ENCODE measurements at regions not wholly inside any gene's neighbourhood (a gene's known extent, or its start where the extent isn't known, plus 50 kb on each side); places are given as distances from the start of the nearest gene placed in this dataset.
A peak's percentile ranks its signal among the peaks of the same experiment; 100 is the strongest.

GRCh38 chr6:159118924-159119323 is 50.3 kb upstream of the FNDC1 start:
- no peak overlapping the region for H3K27ac ChIP-seq (ENCODE audit: low read depth in 1 of 2, low read length in 2 of 2)

GRCh38 chr6:159117563-159117962 is 51.6 kb upstream of the FNDC1 start:
- no peak overlapping the region for H3K27ac ChIP-seq (ENCODE audit: low read depth in 1 of 2, low read length in 2 of 2)
- intact Hi-C loops (cut with DNase I): no loop called here
- no peak for DNase-seq
- 87% methylated on average over 5 of the region's 5 CpGs for WGBS, 2 donors
- peak; percentile 19 for ATAC-seq (ENCODE audit: low FRiP score)
- no peaks in the 10 kb centered on the region for H3K27me3 ChIP-seq (ENCODE audit: control insufficient read depth in 1 of 2, insufficient read depth in 2 of 2, low read length in 1 of 2)
- H3K36me3 ChIP-seq (ENCODE audit: control insufficient read depth in 1 of 2, insufficient read depth in 2 of 2, low read length in 1 of 2): no peaks in the 10 kb centered on the region
- H3K4me1 ChIP-seq (ENCODE audit: control insufficient read depth in 1 of 2, insufficient read depth in 2 of 2, low read length in 2 of 2): no peaks in the 10 kb centered on the region
- no peak overlapping the region for H3K4me3 ChIP-seq (ENCODE audit: low read length in 2 of 2)
- no peaks in the 10 kb centered on the region for H3K9me3 ChIP-seq (ENCODE audit: control insufficient read depth, low read length)

More at GRCh38 chr6:159118924-159119323, 50.3 kb upstream of the FNDC1 start:
- no peaks in the 10 kb centered on the region for H3K9me3 ChIP-seq (ENCODE audit: control insufficient read depth, low read length)
- no peak overlapping the region for H3K4me3 ChIP-seq (ENCODE audit: low read length in 2 of 2)
- WGBS, 2 donors: 64 to 72% methylated on average over 2 of the region's 2 CpGs
- intact Hi-C loops (cut with DNase I): no loop called here
- no peaks in the 10 kb centered on the region for H3K4me1 ChIP-seq (ENCODE audit: control insufficient read depth in 1 of 2, insufficient read depth in 2 of 2, low read length in 2 of 2)
- H3K36me3 ChIP-seq (ENCODE audit: control insufficient read depth in 1 of 2, insufficient read depth in 2 of 2, low read length in 1 of 2): no peaks in the 10 kb centered on the region
- DNase-seq (no peak), ATAC-seq (ENCODE audit: low FRiP score) (no peak)
- no peaks in the 10 kb centered on the region for H3K27me3 ChIP-seq (ENCODE audit: control insufficient read depth in 1 of 2, insufficient read depth in 2 of 2, low read length in 1 of 2)

GRCh38 chr6:159117046-159117445 is 52.2 kb upstream of the FNDC1 start:
- DNase-seq (no peak), ATAC-seq (ENCODE audit: low FRiP score) (no peak)
- WGBS, 2 donors: 72 to 76% methylated on average over 3 of the region's 3 CpGs
- Histone ChIP-seq H3K4me3 (ENCODE audit: low read length in 2 of 2) (no peak overlapping the region), H3K27me3 (ENCODE audit: control insufficient read depth in 1 of 2, insufficient read depth in 2 of 2, low read length in 1 of 2) (no peaks in the 10 kb centered on the region), H3K36me3 (ENCODE audit: control insufficient read depth in 1 of 2, insufficient read depth in 2 of 2, low read length in 1 of 2) (no peaks in the 10 kb centered on the region), H3K27ac (ENCODE audit: low read depth in 1 of 2, low read length in 2 of 2) (no peak overlapping the region), H3K9me3 (ENCODE audit: control insufficient read depth, low read length) (no peaks in the 10 kb centered on the region), H3K4me1 (ENCODE audit: control insufficient read depth in 1 of 2, insufficient read depth in 2 of 2, low read length in 2 of 2) (no peaks in the 10 kb centered on the region)
- intact Hi-C loops (cut with DNase I): no loop called here

GRCh38 chr6:159116343-159116742 is 52.9 kb upstream of the FNDC1 start:
- intact Hi-C loops (cut with DNase I): no loop called here
- H3K9me3 ChIP-seq (ENCODE audit: control insufficient read depth, low read length): no peaks in the 10 kb centered on the region
- no peaks in the 10 kb centered on the region for H3K27me3 ChIP-seq (ENCODE audit: control insufficient read depth in 1 of 2, insufficient read depth in 2 of 2, low read length in 1 of 2)
- ATAC-seq (ENCODE audit: low FRiP score) (no peak), DNase-seq (peak in 1 of 2 donors; percentile 73)
- no peak overlapping the region for H3K27ac ChIP-seq (ENCODE audit: low read depth in 1 of 2, low read length in 2 of 2)
- WGBS, 2 donors: 87 to 92% methylated on average over 5 of the region's 5 CpGs
- H3K36me3 ChIP-seq (ENCODE audit: control insufficient read depth in 1 of 2, insufficient read depth in 2 of 2, low read length in 1 of 2): no peaks in the 10 kb centered on the region
- no peak overlapping the region for H3K4me3 ChIP-seq (ENCODE audit: low read length in 2 of 2)
- no peaks in the 10 kb centered on the region for H3K4me1 ChIP-seq (ENCODE audit: control insufficient read depth in 1 of 2, insufficient read depth in 2 of 2, low read length in 2 of 2)

- DNase-seq (no peak), ATAC-seq (ENCODE audit: low FRiP score) (no peak)
- Histone ChIP-seq H3K9me3 (ENCODE audit: control insufficient read depth, low read length) (no peaks in the 10 kb centered on the region), H3K27me3 (ENCODE audit: control insufficient read depth in 1 of 2, insufficient read depth in 2 of 2, low read length in 1 of 2) (no peaks in the 10 kb centered on the region), H3K4me1 (ENCODE audit: control insufficient read depth in 1 of 2, insufficient read depth in 2 of 2, low read length in 2 of 2) (no peaks in the 10 kb centered on the region), H3K27ac (ENCODE audit: low read depth in 1 of 2, low read length in 2 of 2) (no peak overlapping the region), H3K36me3 (ENCODE audit: control insufficient read depth in 1 of 2, insufficient read depth in 2 of 2, low read length in 1 of 2) (no peaks in the 10 kb centered on the region), H3K4me3 (ENCODE audit: low read length in 2 of 2) (no peak overlapping the region)
- intact Hi-C loops (cut with DNase I): no loop called here
- 39 to 45% methylated on average over 3 of the region's 3 CpGs for WGBS, 2 donors
Observed at GRCh38 chr6:159114569-159114968, 54.6 kb upstream of the FNDC1 start.

- no peaks in the 10 kb centered on the region for H3K36me3 ChIP-seq (ENCODE audit: control insufficient read depth in 1 of 2, insufficient read depth in 2 of 2, low read length in 1 of 2)
- H3K4me1 ChIP-seq (ENCODE audit: control insufficient read depth in 1 of 2, insufficient read depth in 2 of 2, low read length in 2 of 2): no peaks in the 10 kb centered on the region
- H3K27me3 ChIP-seq (ENCODE audit: control insufficient read depth in 1 of 2, insufficient read depth in 2 of 2, low read length in 1 of 2): no peaks in the 10 kb centered on the region
- H3K9me3 ChIP-seq (ENCODE audit: control insufficient read depth, low read length): no peaks in the 10 kb centered on the region
- DNase-seq (no peak), ATAC-seq (ENCODE audit: low FRiP score) (no peak)
- no peak overlapping the region for H3K27ac ChIP-seq (ENCODE audit: low read depth in 1 of 2, low read length in 2 of 2)
- intact Hi-C loops (cut with DNase I): no loop called here
- no peak overlapping the region for H3K4me3 ChIP-seq (ENCODE audit: low read length in 2 of 2)
- 95 to 96% methylated on average over 10 of the region's 10 CpGs for WGBS, 2 donors
Observed at GRCh38 chr6:159113223-159113622, 56.0 kb upstream of the FNDC1 start.

GRCh38 chr6:159112714-159113113 is 56.5 kb upstream of the FNDC1 start:
- Histone ChIP-seq H3K4me1 (ENCODE audit: control insufficient read depth in 1 of 2, insufficient read depth in 2 of 2, low read length in 2 of 2) (no peaks in the 10 kb centered on the region), H3K36me3 (ENCODE audit: control insufficient read depth in 1 of 2, insufficient read depth in 2 of 2, low read length in 1 of 2) (no peaks in the 10 kb centered on the region), H3K4me3 (ENCODE audit: low read length in 2 of 2) (no peak overlapping the region), H3K9me3 (ENCODE audit: control insufficient read depth, low read length) (no peaks in the 10 kb centered on the region), H3K27me3 (ENCODE audit: control insufficient read depth in 1 of 2, insufficient read depth in 2 of 2, low read length in 1 of 2) (no peaks in the 10 kb centered on the region), H3K27ac (ENCODE audit: low read depth in 1 of 2, low read length in 2 of 2) (no peak overlapping the region)
- WGBS, 2 donors: 90% methylated on average over 9 of the region's 9 CpGs
- intact Hi-C loops (cut with DNase I): no loop called here
- ATAC-seq (ENCODE audit: low FRiP score) (no peak), DNase-seq (no peak)

GRCh38 chr6:159110748-159111147 is 58.5 kb upstream of the FNDC1 start:
- Histone ChIP-seq H3K36me3 (ENCODE audit: control insufficient read depth in 1 of 2, insufficient read depth in 2 of 2, low read length in 1 of 2) (no peaks in the 10 kb centered on the region), H3K4me3 (ENCODE audit: low read length in 2 of 2) (no peak overlapping the region), H3K4me1 (ENCODE audit: control insufficient read depth in 1 of 2, insufficient read depth in 2 of 2, low read length in 2 of 2) (no peaks in the 10 kb centered on the region), H3K27ac (ENCODE audit: low read depth in 1 of 2, low read length in 2 of 2) (no peak overlapping the region), H3K9me3 (ENCODE audit: control insufficient read depth, low read length) (no peaks in the 10 kb centered on the region), H3K27me3 (ENCODE audit: control insufficient read depth in 1 of 2, insufficient read depth in 2 of 2, low read length in 1 of 2) (no peaks in the 10 kb centered on the region)
- intact Hi-C loops (cut with DNase I): no loop called here
- ATAC-seq (ENCODE audit: low FRiP score) (no peak), DNase-seq (no peak)

- DNase-seq (no peak), ATAC-seq (ENCODE audit: low FRiP score) (no peak)
- no peaks in the 10 kb centered on the region for H3K9me3 ChIP-seq (ENCODE audit: control insufficient read depth, low read length)
- intact Hi-C loops (cut with DNase I): no loop called here
- no peak overlapping the region for H3K4me3 ChIP-seq (ENCODE audit: low read length in 2 of 2)
- H3K36me3 ChIP-seq (ENCODE audit: control insufficient read depth in 1 of 2, insufficient read depth in 2 of 2, low read length in 1 of 2): no peaks in the 10 kb centered on the region
- H3K27me3 ChIP-seq (ENCODE audit: control insufficient read depth in 1 of 2, insufficient read depth in 2 of 2, low read length in 1 of 2): no peaks in the 10 kb centered on the region
- no peak overlapping the region for H3K27ac ChIP-seq (ENCODE audit: low read depth in 1 of 2, low read length in 2 of 2)
- WGBS, 2 donors: 11 to 15% methylated on average over 3 of the region's 3 CpGs
- H3K4me1 ChIP-seq (ENCODE audit: control insufficient read depth in 1 of 2, insufficient read depth in 2 of 2, low read length in 2 of 2): no peaks in the 10 kb centered on the region
Observed at GRCh38 chr6:159110013-159110412, 59.2 kb upstream of the FNDC1 start.
